ENCODE measurements at regions not wholly inside any gene's neighbourhood (a gene's known extent, or its start where the extent isn't known, plus 50 kb on each side); places are given as distances from the start of the nearest gene placed in this dataset.

- ChIA-PET POLR2A (no interaction called here), CTCF (no interaction called here)
- BruUV-seq (replicated peaks) = no TSS peak
- Histone ChIP-seq H3K36me3 (ENCODE audit: control insufficient read depth in 2 of 2, extremely low read depth in 1 of 2, insufficient read depth in 2 of 2, low read length in 2 of 2) (no peaks in the 10 kb centered on the region), H3K4me2 (ENCODE audit: insufficient read depth, low read length) (no peak overlapping the region), H3K9ac (replicated peaks; ENCODE audit: extremely low read depth, insufficient read depth, low read length) (no peak overlapping the region), H2AFZ (ENCODE audit: low read depth, low read length) (no peak overlapping the region), H3K27me3 (ENCODE audit: control insufficient read depth in 2 of 2, insufficient read depth in 2 of 2, low read length in 2 of 2) (no peaks in the 10 kb centered on the region), H3K27ac (ENCODE audit: insufficient read depth, low read depth, low read length) (no peak overlapping the region), H3K79me2 (ENCODE audit: control insufficient read depth, insufficient read depth, low read length) (no peaks in the 10 kb centered on the region), H4K20me1 (replicated peaks; ENCODE audit: control insufficient read depth, extremely low read depth, insufficient read depth, low read length) (no peaks in the 10 kb centered on the region), H3K4me3 (replicated peaks in 1 of 3; ENCODE audit: insufficient read depth in 1 of 3, low read depth in 1 of 3, low read length in 3 of 3) (no peak overlapping the region), H3K9me3 (replicated peaks; ENCODE audit: control insufficient read depth, insufficient read depth, low read length) (no peaks in the 10 kb centered on the region), H3K4me1 (ENCODE audit: control insufficient read depth, extremely low read depth, insufficient read depth, low read length) (no peaks in the 10 kb centered on the region), H3K9me1 (replicated peaks; ENCODE audit: control insufficient read depth, extremely low read depth, insufficient read depth, low read length) (no peaks in the 10 kb centered on the region)
- intact Hi-C loops (cut with micrococcal nuclease) = no loop called here
- no peak for FAIRE-seq
- dilution Hi-C loops (cut with MboI; ENCODE audit: extremely low pct_ligation_motif_present, low sequenced_read_pairs) = no loop called here
- TF ChIP-seq MAX (IDR thresholded peaks at IDR 0.05; ENCODE audit: insufficient read depth, insufficient read length) (no peak), FOS (IDR thresholded peaks at IDR 0.05; ENCODE audit: borderline replicate concordance, insufficient read depth, low read length) (no peak), JUN (IDR thresholded peaks at IDR 0.05; ENCODE audit: borderline replicate concordance, insufficient read depth, insufficient read length, low read depth) (no peak), MYC (IDR thresholded peaks at IDR 0.05; ENCODE audit: low read depth, low read length) (no peak), POLR2A (IDR thresholded peaks at IDR 0.05; ENCODE audit: low read depth, low read length) (no peak), EZH2 (IDR thresholded peaks at IDR 0.05; ENCODE audit: borderline replicate concordance, low read depth, low read length, severe bottlenecking) (no peak), GATA2 (IDR thresholded peaks at IDR 0.05; ENCODE audit: insufficient read depth, insufficient read length, low read depth, low read length) (no peak), POLR2AphosphoS5 (IDR thresholded peaks at IDR 0.05; ENCODE audit: insufficient read depth, low read depth, low read length) (no peak)
- TF ChIP-seq, protein P1, sequence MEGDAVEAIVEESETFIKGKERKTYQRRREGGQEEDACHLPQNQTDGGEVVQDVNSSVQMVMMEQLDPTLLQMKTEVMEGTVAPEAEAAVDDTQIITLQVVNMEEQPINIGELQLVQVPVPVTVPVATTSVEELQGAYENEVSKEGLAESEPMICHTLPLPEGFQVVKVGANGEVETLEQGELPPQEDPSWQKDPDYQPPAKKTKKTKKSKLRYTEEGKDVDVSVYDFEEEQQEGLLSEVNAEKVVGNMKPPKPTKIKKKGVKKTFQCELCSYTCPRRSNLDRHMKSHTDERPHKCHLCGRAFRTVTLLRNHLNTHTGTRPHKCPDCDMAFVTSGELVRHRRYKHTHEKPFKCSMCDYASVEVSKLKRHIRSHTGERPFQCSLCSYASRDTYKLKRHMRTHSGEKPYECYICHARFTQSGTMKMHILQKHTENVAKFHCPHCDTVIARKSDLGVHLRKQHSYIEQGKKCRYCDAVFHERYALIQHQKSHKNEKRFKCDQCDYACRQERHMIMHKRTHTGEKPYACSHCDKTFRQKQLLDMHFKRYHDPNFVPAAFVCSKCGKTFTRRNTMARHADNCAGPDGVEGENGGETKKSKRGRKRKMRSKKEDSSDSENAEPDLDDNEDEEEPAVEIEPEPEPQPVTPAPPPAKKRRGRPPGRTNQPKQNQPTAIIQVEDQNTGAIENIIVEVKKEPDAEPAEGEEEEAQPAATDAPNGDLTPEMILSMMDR (IDR thresholded peaks at IDR 0.05; ENCODE audit: extremely low read depth in 1 of 2, insufficient read depth in 1 of 2, low read depth in 1 of 2, low read length in 2 of 2) = no peak
- no peak for DNase-seq (ENCODE audit: low read depth, low spot score)
These were observed 172.9 kb downstream of the ZDHHC21 start for GRCh38 chr9:14520341-14520740.
